Stomach (tissue), 8 donors: ENCODE measurements at regions not wholly inside any gene's neighbourhood (a gene's known extent, or its start where the extent isn't known, plus 50 kb on each side); places are given as distances from the start of the nearest gene placed in this dataset.

Experiments used
- DNase-seq, 2 donors: peaks; one replicate each; pipeline versions ENCODE4 v3.0.0 to v3.0.0-alpha.2; 2013 to 2019
- H3K27ac ChIP-seq, 5 donors: fragments of 200-600 bp in 4 of 5; sonication (generic) in 4 of 5; one replicate each; pipeline ENCODE4 v1.5.1; 2013 to 2019; ENCODE audit warnings: mild to moderate bottlenecking in 1 of 5, moderate library complexity in 1 of 5
- H3K27me3 ChIP-seq, 3 donors: fragments of 200-600 bp; sonication (generic); one replicate each; pipeline ENCODE4 v1.5.1; 2017 to 2019; ENCODE audit warnings: mixed run types in 1 of 3
- H3K36me3 ChIP-seq, 4 donors: fragments of 200-600 bp; sonication (generic); 1 replicate in 3 of 4; 2 replicates in 1 of 4; pipeline ENCODE4 v1.5.1; 2016 to 2019
- H3K4me1 ChIP-seq, 4 donors: fragments of 200-600 bp; sonication (generic); one replicate each; pipeline ENCODE4 v1.5.1; 2016 to 2019
- H3K4me3 ChIP-seq, 4 donors: fragments of 200-600 bp; sonication (generic) in 3 of 4; one replicate each; pipeline ENCODE4 v1.5.1; 2016 to 2019; ENCODE audit warnings: mild to moderate bottlenecking in 1 of 4
- H3K9me3 ChIP-seq, 4 donors: fragments of 200-600 bp; sonication (generic); one replicate each; pipeline ENCODE4 v1.5.1; 2016 to 2019
- EP300 ChIP-seq: sonication (generic); formaldehyde crosslinking; IDR thresholded peaks from one replicate; pipeline ENCODE4 v1.6.1; 2017; ENCODE audit warnings: antibody characterized with exemption
- POLR2A ChIP-seq, 4 donors: fragments of 450-650 bp; IDR thresholded peaks; one replicate each; pipeline ENCODE4 v1.6.1; 2016; ENCODE audit warnings: antibody characterized with exemption in 4 of 4, control low read depth in 2 of 4, mild to moderate bottlenecking in 1 of 4, moderate library complexity in 1 of 4
- POLR2AphosphoS5 ChIP-seq, 3 donors: sonication (generic); formaldehyde crosslinking; IDR thresholded peaks; one replicate each; pipeline ENCODE4 v1.6.1; 2016; ENCODE audit warnings: antibody characterized with exemption in 3 of 3
- WGBS, 5 donors: extraction: QIAGEN DNeasy Blood & Tissue Kit in 3 of 5; methylation state at CpG; one replicate each; pipeline versions ENCODE4 v1.1.5 to v1.1.7; 2013 to 2018; 5-methylcytosine and 5-hydroxymethylcytosine counted together
- intact Hi-C: fragments of 100-400 bp; cut with DNase I; formaldehyde crosslinking; loops from one replicate; pipeline ENCODE4 v1.15.1; 2023; ENCODE audit warnings: low total_unique reads
- TF ChIP-seq, protein P1 (sequence below), 7 experiments: fragments of 450-650 bp in 4 of 7; fragments of 200-600 bp in 3 of 7; sonication (generic) in 3 of 7; IDR thresholded peaks; one replicate each; pipeline ENCODE4 v1.5.1; 2016 to 2019; ENCODE audit warnings: antibody characterized with exemption in 7 of 7, control low read depth in 2 of 7, mild to moderate bottlenecking in 1 of 7
- donor health status: healthy with polysubstance abuse.
- donor health status: Bipolar disorder and iron deficiency.
- donor health status: healthy.

DNA sequence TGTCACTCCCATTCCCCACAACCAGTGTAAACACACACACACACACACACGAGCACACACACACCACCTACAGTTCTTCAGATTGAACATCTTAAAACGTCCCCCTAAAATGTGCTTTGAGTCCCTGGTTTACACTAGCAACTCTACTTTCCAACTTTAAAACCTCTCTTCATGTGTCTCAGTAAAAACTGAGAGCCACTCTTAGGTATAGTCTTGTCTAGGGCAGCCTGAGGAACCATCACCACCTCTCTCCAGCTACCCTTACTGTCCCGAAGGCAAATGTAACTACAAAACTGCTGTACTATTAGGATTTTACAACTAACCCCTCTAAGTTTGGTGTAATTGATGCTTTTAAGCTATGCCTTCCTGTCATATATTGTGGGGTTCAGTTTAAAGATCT is 1501.6 kb upstream of the MIR17HG start:
- H3K4me3 ChIP-seq = no peak overlapping the region
- no peaks in the 10 kb centered on the region for H3K9me3 ChIP-seq
- TF ChIP-seq, protein P1, sequence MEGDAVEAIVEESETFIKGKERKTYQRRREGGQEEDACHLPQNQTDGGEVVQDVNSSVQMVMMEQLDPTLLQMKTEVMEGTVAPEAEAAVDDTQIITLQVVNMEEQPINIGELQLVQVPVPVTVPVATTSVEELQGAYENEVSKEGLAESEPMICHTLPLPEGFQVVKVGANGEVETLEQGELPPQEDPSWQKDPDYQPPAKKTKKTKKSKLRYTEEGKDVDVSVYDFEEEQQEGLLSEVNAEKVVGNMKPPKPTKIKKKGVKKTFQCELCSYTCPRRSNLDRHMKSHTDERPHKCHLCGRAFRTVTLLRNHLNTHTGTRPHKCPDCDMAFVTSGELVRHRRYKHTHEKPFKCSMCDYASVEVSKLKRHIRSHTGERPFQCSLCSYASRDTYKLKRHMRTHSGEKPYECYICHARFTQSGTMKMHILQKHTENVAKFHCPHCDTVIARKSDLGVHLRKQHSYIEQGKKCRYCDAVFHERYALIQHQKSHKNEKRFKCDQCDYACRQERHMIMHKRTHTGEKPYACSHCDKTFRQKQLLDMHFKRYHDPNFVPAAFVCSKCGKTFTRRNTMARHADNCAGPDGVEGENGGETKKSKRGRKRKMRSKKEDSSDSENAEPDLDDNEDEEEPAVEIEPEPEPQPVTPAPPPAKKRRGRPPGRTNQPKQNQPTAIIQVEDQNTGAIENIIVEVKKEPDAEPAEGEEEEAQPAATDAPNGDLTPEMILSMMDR (IDR thresholded peaks at IDR 0.05) = no peak
- TF ChIP-seq POLR2AphosphoS5 (IDR thresholded peaks at IDR 0.05) = no peak
- TF ChIP-seq POLR2A (IDR thresholded peaks at IDR 0.05) = no peak
- TF ChIP-seq EP300 = no peak
- no peak for DNase-seq
- 17 to 48% (median 32%) methylated on average over 3 of the region's 3 CpGs for WGBS, 5 donors
- intact Hi-C loops = no loop called here
- no peaks in the 10 kb centered on the region for H3K27me3 ChIP-seq
- no peaks in the 10 kb centered on the region for H3K36me3 ChIP-seq
- H3K27ac ChIP-seq = no peak overlapping the region
- H3K4me1 ChIP-seq = no peaks in the 10 kb centered on the region

DNA sequence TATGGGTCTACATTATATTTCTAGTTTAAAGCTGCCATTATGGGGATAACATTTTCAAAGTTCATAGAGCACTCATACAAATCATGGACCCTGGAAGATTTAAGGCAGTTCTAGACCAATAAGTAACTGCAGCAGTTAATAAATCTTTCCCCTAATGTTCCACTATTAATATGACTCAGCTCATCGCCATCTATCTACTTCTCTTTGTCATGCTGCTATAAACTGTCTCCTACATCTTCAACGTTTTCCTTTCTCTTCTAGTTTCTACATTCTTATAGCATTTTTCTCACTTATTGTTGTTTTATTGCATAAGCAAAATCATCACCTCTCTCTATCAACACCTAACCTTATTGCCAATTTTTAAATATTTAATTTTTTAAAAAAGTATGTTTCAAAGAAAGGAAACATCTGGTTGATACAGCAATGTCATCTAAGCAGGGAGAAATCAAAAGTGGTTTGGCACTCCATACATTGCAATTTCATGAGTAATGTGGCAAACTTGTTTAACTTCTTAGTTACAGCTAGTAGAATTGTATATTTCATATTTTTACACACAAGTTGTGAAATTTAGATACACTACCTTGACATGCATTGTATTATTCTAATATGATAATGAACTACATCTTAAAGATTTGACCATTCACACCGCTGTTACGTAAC is 1500.4 kb upstream of the MIR17HG start:
- H3K9me3 ChIP-seq = no peaks in the 10 kb centered on the region
- no peak overlapping the region for H3K4me3 ChIP-seq
- no peak overlapping the region for H3K27ac ChIP-seq
- WGBS, 5 donors = 64 to 84% (median 82%) methylated on average over 4 of the region's 4 CpGs
- no peak for TF ChIP-seq POLR2AphosphoS5 (IDR thresholded peaks at IDR 0.05)
- no peak for TF ChIP-seq POLR2A (IDR thresholded peaks at IDR 0.05)
- TF ChIP-seq, protein P1 (IDR thresholded peaks at IDR 0.05) = no peak
- TF ChIP-seq EP300 = no peak
- DNase-seq = no peak
- intact Hi-C loops = no loop called here
- no peaks in the 10 kb centered on the region for H3K4me1 ChIP-seq
- no peaks in the 10 kb centered on the region for H3K27me3 ChIP-seq
- no peaks in the 10 kb centered on the region for H3K36me3 ChIP-seq

DNA sequence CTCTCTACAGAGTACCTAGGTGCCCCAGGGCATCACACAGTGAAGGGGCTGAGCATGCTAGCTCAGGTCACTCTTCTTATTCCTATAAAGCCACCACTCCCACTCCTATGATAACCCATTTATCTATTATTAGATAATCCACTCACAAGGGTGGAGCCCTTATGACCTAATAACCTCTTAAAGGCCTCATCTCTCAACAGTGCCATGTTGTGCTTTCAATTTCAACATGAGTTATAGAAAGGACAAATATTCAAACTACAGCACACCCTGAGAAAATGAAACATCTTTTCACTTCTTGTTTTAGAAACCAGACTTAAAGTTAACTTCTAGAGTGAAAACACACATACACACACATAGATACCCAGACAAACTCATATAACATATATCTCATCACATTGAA is 1494.9 kb upstream of the MIR17HG start:
- intact Hi-C loops = no loop called here
- TF ChIP-seq POLR2A (IDR thresholded peaks at IDR 0.05) = no peak
- TF ChIP-seq EP300 = no peak
- TF ChIP-seq, protein P1 (IDR thresholded peaks at IDR 0.05) = no peak
- no peak for TF ChIP-seq POLR2AphosphoS5 (IDR thresholded peaks at IDR 0.05)
- no peak overlapping the region for H3K27ac ChIP-seq
- no peaks in the 10 kb centered on the region for H3K36me3 ChIP-seq
- no peaks in the 10 kb centered on the region for H3K4me1 ChIP-seq
- DNase-seq = no peak
- H3K4me3 ChIP-seq = no peak overlapping the region
- no peaks in the 10 kb centered on the region for H3K27me3 ChIP-seq
- no peaks in the 10 kb centered on the region for H3K9me3 ChIP-seq

DNA sequence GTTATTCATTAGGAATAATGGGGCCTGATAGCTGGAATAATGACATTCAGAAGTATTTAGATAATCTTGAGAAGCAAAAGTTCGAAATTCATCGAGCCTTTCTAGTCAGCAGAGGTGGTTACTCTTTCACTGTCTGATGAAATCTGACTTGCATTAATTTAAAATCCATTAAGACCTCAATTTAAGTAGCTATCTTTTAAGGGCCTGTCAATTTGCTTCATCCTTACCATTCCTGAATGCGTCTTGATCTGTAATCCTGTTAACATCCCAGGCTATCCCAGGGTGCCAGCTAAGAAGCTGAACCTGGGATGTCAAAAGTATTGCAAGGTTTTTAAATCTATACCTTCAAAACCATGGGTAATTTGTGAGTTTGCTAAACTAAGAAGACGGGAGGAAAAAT is 1491.0 kb upstream of the MIR17HG start:
- intact Hi-C loops = no loop called here
- Histone ChIP-seq H3K36me3 (no peaks in the 10 kb centered on the region), H3K27ac (no peak overlapping the region), H3K9me3 (no peaks in the 10 kb centered on the region), H3K4me3 (no peak overlapping the region), H3K27me3 (no peaks in the 10 kb centered on the region), H3K4me1 (no peaks in the 10 kb centered on the region)
- no peak for DNase-seq
- TF ChIP-seq POLR2A (IDR thresholded peaks at IDR 0.05) (no peak), POLR2AphosphoS5 (IDR thresholded peaks at IDR 0.05) (no peak), EP300 (no peak)
- TF ChIP-seq, protein P1 (IDR thresholded peaks at IDR 0.05) = no peak
- 44 to 59% (median 56%) methylated on average over 4 of the region's 4 CpGs for WGBS, 5 donors
